ENCODE measurements at regions not wholly inside any gene's neighbourhood (a gene's known extent, or its start where the extent isn't known, plus 50 kb on each side); places are given as distances from the start of the nearest gene placed in this dataset.
"Not testable (repeated sequence)": the region's sequence is repeated elsewhere in the genome, so short reads cannot be mapped to it uniquely, and the experiment has no call there.

DNA sequence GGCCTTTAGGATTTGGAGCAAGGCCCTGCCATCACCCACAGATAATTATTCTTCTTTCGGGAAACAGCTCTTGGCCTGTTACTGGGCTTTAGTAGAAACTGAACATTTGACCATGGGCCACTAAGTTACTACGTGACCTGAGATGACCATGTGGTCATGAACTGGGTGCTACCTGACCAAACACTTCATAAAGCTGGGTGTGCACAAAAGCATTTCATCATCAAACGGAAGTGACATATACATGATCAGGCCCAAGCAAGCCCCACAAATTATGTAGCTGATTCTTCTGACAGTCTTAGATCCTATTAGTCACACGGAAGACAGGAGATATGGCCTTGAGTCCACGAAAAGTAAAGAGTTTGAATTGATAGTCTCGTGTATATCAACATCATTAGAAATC lies 130.9 kb upstream of the FBN2 start:
- no peak for DNase-seq

- DNase-seq, result no peak
Observed at GRCh38 chr5:128669803-128670202, 131.8 kb upstream of the FBN2 start.

GRCh38 chr5:128671943-128672342 lies 133.9 kb upstream of the FBN2 start:
- no peak for DNase-seq

GRCh38 chr5:128673000-128673399 lies 135.0 kb upstream of the FBN2 start:
- DNase-seq, result no peak

DNA sequence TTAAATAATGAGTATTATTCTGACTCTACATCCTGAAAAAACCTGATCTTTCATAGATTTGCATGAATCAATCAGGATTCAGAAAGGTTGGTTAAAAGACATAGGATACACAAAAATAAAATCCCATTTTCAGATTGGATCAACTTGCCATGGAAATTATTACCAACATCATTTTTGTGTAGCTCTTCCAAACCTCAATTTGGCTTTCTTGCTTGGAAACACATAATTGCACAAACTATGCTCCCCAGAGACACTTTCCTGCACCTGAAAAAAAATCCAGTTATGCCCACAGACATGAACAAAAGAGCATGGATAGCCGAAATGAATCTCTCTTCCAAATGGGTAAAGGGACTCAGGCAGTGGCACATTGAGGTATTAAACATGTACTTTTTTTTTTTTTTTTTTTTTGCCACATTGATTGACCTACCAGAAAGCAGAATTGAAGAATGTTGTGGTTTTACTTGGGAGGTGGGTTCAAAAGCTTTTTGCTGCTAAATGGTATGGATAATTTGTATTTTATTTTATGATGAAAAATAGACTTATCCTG lies 135.4 kb upstream of the FBN2 start:
- no peak for DNase-seq

DNA sequence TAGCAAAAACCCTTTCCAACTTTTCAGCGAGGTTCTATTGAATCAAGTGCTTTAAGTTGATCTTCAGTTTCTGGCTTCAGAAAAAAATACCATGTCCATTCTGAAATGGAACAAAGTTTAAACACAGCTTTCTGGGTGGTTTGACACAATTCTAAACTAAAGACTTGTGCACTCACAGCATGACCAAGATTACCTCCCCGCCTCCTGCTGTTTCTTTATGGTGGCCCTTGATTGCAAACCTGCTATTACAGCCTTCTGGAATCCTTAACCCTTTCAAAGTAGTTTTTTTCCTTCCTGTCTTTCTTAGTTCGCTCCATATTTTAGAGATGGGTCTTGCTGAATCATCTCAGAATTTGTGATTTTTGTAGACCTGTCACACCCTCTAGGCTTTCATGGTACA lies 135.9 kb upstream of the FBN2 start:
- no peak for DNase-seq

- DNase-seq, result no peak
Observed at GRCh38 chr5:128674837-128675446, 136.9 kb upstream of the FBN2 start.

- no peak for DNase-seq
Observed at GRCh38 chr5:128681096-128681495, 143.1 kb upstream of the FBN2 start.

GRCh38 chr5:128681764-128682592 lies 143.9 kb upstream of the FBN2 start:
- DNase-seq, result no peak

DNA sequence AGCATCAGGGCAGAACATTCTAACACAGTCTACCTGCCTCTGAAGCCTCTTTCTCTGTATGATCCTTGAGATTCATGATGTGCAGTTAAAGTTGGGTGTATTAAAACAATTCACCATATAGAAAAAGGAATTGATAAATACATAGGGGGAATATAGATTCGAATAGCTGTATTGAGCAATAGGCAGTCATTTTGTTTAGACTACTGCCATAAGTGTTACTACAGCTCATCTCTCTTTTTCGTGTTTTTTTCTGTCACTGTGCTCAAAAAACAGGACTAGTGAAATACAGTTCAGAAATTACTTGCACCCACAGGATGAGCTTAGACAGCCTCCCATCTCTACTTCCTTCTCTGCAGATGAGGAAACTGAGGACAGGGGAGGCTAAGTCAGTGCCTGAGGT lies 144.6 kb upstream of the FBN2 start:
- DNase-seq, result no peak

GRCh38 chr5:128684961-128685360 lies 146.9 kb upstream of the FBN2 start:
- no peak for DNase-seq

GRCh38 chr5:128687930-128688329 lies 149.9 kb upstream of the FBN2 start:
- DNase-seq, result no peak

- no peak for DNase-seq
Observed at GRCh38 chr5:128693764-128694163, 155.7 kb upstream of the FBN2 start.

DNA sequence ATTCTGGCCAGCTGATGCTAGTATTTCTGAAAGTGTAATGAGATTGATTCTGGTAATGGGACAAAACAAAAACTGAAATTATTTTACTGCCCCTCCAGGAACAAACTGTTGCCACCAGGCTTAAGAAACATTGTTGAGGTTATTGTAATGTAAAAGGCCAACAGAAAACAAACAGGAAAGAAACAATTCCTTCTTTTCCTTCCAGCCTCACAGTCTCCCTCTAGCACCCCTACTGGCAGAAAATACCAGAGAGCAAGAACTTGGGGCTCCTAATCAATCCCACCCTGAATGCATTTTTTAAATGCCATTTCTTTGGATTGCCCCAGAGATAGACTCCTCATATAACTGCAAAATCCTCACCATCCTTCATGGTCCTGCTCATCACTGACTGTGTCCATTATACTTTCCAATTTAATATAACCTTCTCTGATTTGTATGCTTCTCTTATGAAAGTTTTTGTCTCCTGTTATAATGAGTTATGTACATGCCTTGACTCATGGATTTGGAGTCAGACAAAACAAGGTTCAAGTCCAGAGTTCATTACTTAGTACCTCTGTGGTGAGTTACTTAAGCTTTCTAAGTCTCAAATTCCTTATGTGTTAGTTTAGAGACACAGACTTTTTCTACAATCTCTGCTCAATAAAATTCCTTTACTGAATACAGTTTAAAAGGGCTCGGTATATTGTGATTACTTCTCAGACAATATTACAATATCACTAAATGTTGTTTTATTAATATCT lies 157.9 kb upstream of the FBN2 start:
- DNase-seq, result no peak

DNA sequence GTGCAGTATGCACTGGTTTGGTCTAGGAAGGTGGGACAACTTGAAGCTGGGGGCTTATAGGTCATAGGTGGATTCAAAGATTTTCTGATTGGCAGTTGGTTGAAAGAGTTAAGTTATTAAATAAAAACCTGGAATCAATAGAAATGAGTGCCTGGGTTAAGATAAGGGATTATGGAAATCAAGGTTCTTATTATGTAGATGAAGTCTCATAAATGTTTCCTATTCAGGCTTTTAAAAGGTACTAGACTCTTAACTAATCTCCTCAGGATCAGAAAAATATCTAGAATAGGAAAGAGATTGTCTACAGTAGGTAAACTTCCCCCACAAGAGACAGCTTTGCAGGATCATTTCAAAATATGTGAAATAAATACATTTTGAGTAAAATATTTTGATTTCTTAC lies 163.3 kb upstream of the FBN2 start:
- DNase-seq, result no peak

- no peak for DNase-seq
Observed at GRCh38 chr5:128703322-128703721, 165.3 kb upstream of the FBN2 start.

DNA sequence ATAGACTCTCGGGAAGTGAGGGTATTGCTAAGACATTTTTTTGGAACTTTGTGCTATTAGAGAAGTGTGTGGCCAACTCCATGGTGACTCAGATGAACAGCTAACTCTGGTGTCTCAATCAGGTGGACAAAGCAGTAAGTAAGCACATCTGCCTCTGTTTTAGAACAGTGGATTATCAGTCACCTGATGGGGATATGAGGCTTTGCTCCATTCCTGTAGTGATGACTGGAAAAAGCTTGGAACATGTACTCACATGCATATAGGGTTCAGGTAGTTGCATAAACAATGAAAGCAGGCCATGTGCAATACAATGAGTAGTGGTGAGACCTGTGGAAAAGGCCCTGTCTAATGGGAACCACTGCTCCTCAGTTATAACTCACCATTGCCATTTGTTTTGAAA lies 168.2 kb upstream of the FBN2 start:
- no peak for DNase-seq

- no peak for DNase-seq
Observed at GRCh38 chr5:128708841-128709240, 170.8 kb upstream of the FBN2 start.

- no peak for DNase-seq
Observed at GRCh38 chr5:128711216-128711615, 173.2 kb upstream of the FBN2 start.

DNA sequence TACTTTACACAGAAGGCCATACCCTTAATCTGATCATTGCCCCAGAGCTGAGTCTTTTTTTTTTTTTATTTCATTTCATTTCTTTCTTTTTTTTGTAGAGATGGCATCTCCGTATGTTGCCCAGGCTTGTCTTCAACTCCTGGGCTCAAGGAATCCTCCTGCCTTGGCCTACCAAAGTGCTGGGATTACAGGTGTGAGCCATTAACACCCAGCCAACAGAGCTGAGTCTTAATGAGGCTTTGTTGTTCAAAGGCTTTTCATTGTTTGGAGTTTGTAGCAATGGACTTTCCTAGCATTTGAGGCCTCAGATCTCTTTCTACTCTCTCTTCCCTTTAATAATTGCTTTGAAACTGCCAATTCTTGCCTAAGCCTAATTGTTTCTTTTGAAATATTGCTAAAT lies 176.5 kb upstream of the FBN2 start:
- DNase-seq, result no peak

DNA sequence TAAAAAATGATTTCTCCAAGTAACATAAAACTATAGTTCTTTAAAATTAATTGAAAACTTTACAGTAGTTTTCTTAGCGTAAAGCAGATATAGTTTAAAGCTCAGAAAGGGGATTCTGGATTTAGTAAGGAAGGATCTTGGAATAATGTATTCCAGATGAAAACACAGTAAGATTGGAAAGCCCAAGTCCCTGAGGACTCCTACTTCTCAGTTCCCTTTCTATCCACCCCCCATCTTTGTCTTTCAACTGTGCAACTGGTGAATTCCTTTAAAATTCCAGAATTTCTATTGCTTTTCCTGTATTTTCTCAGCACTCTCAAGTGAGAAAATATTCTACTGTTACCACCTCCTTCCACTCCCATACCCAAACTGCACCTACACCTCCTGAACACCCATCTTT lies 184.5 kb upstream of the FBN2 start:
- DNase-seq, result no peak

DNA sequence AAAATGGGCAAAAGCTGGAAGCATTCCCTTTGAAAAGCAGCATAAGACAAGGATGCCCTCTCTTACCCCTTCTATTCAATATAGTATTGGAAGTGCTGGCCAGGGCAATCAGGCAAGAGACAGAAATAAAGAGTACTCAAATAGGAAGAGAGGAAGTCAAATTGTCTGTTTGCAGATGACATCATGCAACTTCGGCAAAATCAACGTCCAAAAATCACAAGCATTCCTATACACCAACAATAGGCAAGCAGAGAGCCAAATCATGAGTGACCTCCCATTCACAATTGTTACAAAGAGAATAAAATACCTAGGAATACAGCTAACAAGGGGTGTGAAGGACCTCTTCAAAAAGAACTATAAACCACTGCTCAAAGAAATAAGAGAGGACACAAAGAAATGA lies 192.0 kb upstream of the FBN2 start:
- not testable (repeated sequence) for DNase-seq

- not testable (repeated sequence) for DNase-seq
Observed at GRCh38 chr5:128735656-128736055, 197.6 kb upstream of the FBN2 start.

- DNase-seq, result no peak
Observed at GRCh38 chr5:128736553-128736952, 198.5 kb upstream of the FBN2 start.
